ENCODE measurements at regions not wholly inside any gene's neighbourhood (a gene's known extent, or its start where the extent isn't known, plus 50 kb on each side); places are given as distances from the start of the nearest gene placed in this dataset.

DNA sequence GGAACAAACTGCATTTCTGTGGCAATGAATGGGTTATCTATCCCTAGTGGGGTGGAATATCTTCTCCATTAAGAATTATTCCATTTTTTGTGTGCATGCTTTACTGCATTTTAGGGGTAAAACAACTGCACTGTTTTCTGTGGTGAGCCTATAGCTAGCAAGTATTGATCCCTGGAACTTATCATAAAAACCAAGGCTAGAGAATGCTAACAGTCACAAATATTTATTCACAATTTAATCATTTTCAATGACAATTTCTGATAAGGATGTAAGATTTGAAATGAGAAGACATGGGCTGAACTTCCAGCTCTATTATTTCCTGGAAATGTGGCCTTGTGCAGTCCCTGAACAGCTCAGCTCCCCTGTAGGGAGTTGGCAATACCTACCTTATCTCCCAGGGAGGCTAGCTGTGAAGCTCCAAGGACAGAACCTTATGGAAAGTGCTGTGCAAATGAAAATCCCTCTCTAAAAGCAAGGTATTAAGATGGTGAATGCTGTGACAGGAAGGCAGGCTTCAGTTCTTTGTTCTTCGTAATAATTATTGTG is 51.5 kb upstream of the FAM216B start:
- TF ChIP-seq, protein P1, sequence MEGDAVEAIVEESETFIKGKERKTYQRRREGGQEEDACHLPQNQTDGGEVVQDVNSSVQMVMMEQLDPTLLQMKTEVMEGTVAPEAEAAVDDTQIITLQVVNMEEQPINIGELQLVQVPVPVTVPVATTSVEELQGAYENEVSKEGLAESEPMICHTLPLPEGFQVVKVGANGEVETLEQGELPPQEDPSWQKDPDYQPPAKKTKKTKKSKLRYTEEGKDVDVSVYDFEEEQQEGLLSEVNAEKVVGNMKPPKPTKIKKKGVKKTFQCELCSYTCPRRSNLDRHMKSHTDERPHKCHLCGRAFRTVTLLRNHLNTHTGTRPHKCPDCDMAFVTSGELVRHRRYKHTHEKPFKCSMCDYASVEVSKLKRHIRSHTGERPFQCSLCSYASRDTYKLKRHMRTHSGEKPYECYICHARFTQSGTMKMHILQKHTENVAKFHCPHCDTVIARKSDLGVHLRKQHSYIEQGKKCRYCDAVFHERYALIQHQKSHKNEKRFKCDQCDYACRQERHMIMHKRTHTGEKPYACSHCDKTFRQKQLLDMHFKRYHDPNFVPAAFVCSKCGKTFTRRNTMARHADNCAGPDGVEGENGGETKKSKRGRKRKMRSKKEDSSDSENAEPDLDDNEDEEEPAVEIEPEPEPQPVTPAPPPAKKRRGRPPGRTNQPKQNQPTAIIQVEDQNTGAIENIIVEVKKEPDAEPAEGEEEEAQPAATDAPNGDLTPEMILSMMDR (IDR thresholded peaks at IDR 0.05 in 4 of 5, conservative IDR thresholded peaks at IDR 0.05 in 1 of 5): no peak
- no peak for TF ChIP-seq POLR2A (IDR thresholded peaks at IDR 0.05)

Measured in gastrocnemius medialis (tissue), 4 donors.